SKM-1 (cell line): ENCODE measurements at regions not wholly inside any gene's neighbourhood (a gene's known extent, or its start where the extent isn't known, plus 50 kb on each side); places are given as distances from the start of the nearest gene placed in this dataset.

Experiments
- DNase-seq: peaks from one replicate; lab custom pipeline; 2025; ENCODE audit not compliant: unreplicated experiment; lab: John Stamatoyannopoulos, UW

DNA sequence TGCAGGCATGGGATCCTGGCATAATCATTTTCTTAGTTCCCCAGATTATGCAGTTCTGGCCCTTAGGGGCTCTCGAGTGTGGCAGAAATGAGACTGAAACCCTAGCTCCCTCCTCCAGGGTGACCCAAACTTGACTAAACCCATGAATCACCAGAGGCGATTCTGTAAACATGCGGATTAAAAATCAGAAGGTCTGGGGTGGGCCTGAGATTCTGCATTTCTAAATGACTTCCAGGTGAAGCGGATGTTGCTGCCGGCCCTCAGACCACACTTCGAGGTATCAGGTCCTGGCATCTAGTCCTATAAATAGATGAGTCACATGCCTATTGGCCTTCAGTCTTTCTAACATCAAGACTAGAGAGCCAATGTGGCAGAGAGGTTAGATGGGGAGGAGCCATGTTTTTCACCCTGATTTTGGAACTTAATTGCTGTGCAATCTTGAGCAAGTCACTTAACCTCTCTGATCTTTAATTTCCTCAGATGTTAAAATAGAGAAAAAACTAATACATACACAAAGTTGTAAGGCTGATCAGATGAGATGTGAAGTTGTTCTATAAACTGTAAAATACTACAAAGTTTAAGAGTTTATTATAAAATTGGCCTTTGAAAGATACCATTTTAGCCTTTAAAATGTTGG is 431.2 kb downstream of the FOXO1 start:
- DNase-seq: no peak

DNA sequence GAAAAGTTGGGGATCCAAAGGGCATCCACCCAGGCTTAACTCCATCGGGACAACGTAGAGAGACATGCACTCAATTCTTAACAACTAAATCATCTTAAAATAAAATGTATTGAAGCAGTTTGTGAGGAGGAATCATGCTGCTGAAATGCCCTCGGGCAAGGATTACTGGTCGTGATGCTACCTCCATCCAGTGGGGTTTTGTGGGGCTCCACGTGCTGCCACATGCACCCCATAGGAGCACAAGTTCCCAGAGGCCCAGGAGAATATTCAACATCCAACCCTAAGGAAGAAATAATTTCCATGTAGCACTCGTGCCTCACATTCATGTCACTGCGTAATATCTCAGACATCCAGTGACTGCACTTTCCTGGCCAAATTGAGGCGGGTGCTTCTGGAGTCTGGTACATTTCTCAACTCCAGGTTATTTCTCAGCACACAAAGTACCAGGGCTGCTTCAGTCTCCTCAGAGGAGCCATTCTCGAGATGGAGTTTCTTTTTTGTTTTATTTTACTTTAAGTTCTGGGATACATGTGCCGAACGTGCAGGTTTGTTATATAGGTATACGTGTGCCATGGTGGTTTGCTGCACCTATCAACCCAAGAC is 429.8 kb downstream of the FOXO1 start:
- no peak for DNase-seq

DNA sequence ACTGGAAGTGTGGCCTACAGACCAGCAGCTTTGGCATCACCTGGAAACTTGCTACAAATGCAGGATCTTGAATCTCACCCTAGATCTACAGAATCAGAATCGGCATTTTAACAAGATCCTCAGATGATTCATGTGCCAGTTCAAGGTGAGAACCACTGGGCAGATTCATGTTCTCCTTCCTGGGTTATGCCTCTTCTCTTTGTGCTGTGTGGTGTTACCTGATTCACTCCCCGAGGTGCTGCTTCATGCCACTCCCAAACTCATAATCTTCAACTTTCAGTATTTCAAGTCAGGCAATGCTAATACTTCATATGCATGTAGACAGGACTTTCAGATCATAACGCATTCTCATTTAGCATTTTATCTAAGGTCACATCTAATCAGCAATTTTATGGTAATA is 427.7 kb downstream of the FOXO1 start:
- no peak for DNase-seq

DNA sequence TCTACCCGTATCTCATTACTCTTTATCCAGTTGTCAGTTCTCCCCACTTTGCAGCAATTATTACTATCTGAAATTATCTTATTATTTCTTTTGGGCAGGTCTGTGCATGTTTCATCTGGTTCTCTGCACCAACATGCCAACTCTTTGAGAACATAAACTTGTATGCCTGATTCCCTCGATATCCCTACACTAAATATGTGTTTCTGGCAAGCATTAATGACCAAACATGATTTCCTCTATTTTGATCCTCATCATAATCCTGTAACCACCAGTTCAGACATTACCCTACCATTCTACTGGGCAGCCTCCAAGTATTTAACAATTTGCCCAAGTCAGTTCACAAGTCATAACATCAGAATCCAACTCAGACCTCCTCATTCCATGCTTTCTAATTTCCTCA is 426.1 kb downstream of the FOXO1 start:
- DNase-seq: no peak

DNA sequence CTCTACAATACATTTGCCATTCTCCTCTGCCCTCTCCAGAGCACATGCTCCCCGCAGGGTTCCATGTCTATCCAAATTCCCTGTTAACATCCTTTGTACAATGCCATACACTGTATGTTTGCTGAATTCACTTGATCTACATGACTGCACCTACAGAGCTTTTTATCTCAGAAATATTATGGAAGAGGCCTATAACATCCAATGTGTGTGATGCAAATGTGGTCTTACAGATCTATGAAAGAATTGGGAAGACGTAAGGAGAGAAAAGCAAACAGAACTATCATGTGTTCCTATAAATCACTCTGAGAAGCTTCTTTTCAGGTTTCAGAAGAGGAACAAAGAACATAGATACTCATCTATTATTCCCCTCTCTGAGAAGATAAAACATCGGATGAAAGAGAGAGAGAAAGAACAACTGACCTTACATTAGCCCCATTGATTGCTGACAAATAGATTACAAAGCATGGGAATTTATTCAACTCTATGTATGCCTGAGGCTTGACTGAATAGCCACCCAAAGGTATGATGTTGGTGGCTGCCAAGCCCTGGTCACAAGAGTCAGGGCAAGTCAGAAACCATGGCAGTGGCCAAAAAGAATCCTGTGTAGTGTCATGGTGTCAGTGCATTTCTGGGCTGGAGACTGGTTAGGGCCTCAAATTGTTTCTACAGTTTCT is 425.2 kb downstream of the FOXO1 start:
- no peak for DNase-seq

DNA sequence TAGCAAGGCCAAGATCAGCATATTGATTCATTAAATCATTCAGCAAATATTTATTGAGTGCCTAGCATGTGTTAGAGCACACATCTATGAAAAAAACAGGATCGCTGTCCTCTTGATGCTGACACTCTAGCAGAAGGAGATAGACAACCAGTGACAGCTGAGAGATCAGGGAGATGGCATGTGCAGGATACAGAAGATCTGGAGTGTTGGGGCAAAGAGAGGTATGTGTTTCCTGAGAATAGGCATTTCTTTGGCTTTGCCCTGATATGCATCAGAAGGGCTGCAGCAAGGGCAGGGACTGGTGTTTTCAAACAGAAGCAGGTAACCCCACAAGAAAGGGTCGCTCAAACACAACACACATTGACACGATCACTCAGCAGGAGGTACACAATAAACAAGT is 423.4 kb downstream of the FOXO1 start:
- no peak for DNase-seq

DNA sequence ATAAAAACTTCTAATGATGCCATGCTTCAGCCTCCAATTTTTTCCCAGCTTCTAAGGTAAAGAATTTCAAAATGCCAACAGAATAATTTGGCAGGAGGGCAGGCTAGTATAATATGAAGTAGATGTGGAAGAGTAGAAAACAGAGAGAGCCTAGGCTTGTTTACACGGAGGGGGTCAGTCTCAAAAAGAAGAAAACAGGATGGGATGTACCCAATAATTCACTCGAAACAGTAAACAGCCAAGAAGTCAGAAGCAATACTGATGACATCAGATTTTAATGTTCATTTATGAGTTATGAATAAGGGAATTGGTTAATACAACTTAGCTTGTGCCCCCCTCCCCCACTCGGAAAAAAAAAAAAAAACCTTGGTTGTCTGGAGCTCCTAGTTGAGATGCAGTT is 422.5 kb downstream of the FOXO1 start:
- no peak for DNase-seq

DNA sequence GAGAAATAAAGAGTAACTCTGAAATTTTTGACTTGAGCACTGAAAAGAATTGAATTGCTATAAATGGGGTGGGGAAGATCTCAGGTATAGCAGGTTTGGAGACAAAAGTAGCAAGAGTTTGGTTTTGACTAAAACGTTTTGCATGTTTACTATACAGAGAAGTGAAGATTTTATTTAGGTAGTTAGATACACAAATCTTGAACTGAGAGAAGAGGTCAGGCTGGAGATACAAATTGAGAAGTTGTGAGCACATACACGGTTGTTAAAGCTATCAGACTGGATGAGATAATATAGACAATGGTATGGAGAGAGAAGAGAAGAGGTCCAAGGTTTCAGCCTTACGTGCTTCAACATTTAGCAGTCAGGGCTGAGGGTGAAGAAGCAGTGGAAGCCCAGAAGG is 420.9 kb downstream of the FOXO1 start:
- DNase-seq: no peak

DNA sequence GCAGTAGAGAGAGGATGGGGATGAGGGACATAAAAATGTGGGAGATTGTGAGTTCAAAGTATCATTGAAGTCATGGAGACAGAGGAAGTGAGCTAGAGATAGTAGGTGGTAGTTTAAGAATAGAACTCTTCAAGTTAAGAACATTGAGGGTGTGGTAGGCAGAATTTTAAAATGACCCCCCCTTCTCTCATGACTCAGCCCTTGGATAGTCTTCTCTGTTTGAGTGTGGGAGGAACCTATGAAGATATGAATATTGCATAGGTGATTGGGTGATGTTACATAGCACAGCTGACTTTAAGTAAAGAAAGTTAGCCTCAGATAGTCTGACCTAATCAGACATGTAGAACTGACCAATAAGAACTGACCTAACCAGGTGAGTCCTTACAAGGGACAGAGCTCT is 418.6 kb downstream of the FOXO1 start:
- no peak for DNase-seq

DNA sequence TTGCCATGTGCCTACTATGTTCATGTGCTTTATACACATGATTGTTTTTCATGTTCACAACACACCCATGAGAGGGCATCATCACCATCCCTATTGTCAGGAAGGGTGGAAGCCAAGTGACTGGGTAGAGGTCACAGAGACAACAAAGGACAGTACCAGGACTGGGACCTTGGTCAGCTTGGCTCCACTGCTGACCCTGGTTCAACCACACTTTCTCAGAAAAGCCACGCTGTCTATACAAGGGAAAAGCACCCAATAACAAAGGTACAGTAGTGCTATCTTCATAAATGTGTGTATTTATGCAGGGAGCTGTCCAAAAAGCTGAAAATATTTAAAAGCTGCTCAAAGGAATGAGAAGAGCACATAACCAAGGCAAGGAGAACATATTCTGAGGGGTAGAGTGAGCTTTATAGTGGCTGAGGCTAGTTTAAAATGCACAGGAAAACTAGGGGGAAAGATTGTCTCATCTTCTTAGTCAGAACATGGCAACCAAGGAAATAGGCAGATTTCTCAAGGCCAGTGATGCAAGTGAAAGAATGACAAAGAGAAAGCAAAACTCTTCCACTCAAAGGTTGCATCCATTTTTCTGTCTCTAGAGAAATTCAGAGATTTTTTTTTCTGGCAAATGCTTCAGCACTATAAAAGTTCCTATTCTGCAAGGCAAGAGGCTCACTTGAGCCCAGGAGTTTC is 415.0 kb downstream of the FOXO1 start:
- DNase-seq: no peak

DNA sequence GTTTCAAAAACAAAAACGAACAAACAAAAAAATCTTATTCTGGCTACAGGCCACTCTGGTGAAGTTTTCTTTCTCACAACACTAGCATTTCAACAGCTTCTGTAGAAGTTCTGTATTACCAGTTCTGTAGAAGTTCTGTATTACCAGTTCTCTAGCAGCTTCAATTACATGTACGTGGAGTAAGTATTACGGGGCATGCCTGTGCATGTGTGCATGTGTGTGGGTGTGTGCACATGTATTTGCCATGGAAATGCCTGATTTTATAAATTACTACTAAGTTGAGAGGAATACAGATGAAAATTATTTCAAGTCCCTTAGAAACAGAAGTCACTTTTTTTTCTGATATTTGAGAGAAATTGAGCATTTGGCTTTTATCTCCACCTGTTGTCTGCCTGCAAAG is 414.2 kb downstream of the FOXO1 start:
- no peak for DNase-seq

DNA sequence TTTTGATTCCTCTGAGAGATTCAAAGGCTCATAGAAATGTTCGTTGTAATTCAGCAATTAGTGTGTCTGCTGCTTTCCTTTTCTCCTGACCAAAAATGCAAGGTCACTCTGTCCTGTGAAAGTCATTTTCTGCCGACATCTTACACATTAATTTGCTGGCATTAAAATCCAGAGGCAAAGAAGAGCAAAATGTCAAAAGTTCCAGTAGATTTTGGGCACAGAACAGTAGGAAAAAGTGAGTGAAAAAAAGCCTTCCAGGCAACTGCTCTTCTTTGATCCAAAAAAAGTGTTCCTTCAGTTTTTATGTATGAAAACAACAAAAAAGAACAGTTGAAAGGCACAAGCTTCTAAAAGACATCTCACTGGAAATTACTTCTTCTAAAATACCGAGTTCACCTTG is 413.8 kb downstream of the FOXO1 start:
- no peak for DNase-seq

DNA sequence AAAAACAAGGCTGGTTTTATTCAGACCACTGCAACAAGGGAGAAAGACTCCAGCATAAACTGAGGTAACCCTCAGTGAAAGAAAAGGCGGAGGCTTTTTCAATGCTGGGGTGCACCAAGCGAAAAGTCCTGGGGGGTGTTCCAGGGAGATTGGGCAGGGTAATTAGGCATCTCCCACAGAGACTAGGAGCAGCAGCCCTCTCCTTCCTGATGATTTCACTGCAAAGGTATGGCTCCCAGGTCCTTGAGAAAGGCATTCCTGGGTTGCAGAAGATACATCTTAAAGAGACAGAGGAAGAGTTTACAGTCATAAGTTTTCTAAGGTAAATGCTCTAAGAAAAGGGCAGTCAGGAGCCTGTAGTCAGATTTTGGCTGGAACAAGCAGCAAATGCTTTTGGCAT is 412.0 kb downstream of the FOXO1 start:
- no peak for DNase-seq

DNA sequence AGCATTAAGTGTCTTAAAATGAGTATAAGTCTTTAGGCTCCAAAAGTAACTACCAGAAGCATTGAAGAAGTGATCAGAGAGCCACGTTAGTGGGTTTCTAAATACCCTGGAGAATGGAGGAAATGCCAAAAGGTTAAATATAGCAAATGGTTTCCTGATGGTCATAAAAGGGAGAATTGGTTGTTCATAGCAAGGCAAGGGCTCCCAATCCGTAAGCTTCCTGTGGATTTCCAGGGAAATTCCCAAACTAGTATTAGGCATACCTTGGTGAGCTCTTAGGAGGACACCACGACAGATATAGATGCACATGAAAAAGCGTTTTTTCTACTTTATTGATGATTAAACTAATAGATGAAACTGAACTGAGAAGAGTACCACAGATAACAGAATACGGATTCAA is 410.9 kb downstream of the FOXO1 start:
- DNase-seq: no peak

DNA sequence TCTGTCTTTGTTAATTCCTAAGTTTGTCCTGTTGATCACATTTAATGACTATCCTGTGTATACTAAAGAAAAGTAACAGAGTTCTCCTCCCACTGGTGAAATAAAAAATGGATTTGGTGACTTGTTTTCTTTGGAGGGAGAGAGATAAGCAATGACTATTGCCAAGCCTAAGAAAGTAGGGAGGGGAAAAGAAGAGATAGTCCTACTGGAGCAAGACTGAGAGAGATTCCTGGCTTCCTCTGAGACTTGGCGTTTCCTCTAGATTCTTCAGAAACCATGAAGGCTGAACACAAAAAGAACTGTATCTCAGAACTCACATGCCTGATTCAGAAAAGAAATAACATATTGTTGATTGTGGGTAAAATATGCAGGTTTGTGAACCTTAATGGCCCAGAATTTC is 406.5 kb downstream of the FOXO1 start:
- no peak for DNase-seq

DNA sequence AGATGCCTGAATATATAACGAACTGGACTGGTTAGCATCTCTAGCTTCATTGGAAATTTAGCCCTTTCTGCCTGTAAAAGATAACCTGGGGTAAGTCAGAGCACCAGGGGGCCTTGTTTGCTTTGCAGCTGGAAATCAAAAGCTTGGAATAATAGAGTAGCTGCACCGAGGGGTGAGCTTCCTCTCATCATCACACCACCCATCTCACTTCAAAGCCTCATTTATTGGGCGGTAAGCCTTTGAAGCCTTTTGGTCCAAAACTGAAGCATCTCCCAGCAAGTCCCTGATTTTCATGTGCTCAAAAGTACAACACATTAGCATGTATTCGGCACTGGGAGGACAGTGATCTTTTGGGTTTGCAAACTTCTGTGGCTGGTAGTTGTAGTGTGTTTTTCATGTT is 405.1 kb downstream of the FOXO1 start:
- DNase-seq: no peak

DNA sequence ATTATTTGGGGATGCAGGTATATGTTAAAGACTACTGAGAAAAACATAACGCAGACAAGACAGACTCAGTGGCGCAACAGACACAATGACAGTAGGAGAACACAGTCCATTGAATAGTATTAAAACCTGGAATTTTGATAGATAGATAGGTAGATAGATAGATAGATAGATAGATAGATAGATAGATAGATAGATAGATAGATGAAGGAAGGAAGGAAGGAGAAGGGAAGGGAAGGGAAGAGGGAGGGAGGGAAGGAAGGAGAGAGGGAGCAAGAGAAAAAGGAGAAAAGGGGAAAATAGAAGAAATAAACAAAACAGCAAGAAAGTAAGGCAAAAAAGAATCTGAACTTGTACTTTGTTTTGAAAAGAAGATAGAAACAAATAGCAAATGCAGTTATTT is 404.5 kb downstream of the FOXO1 start:
- no peak for DNase-seq

DNA sequence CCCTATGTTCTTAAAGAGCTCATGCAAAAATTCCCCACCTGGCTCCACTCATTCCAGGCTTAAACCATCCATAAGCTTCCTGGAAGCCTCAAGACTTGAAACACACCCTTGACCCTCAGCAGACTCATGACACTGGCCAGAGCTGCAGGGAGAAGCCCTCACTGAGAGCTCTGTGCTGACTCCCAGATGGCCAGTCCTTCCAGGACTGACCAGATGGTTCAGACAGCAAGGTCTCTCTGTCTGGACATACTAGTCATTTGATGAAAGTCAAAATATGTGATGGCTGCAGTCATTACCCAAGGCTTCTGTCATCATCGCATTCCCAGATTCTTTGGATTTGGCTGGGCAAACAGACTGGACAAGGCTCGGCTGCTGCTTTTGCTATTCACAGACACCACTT is 397.4 kb downstream of the FOXO1 start:
- DNase-seq: no peak

DNA sequence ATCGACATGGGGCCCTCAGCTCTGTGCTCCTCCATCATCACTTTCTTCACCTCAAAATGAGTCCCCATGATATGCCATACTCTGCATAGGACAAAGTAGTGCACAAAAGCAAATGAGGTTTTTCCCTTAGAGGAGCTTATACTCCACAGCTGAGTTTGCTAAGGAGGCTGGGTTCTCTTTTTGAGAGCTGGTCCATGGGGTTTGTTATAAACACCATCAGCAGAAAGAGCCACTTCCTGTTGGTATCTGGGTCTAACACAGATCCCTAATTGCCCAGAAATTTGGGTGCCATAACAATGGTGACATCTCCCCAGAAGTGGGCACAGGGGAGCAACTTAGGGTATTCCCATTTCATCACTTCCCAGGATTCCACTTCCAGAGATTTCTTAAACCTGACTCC is 395.7 kb downstream of the FOXO1 start:
- DNase-seq: no peak

DNA sequence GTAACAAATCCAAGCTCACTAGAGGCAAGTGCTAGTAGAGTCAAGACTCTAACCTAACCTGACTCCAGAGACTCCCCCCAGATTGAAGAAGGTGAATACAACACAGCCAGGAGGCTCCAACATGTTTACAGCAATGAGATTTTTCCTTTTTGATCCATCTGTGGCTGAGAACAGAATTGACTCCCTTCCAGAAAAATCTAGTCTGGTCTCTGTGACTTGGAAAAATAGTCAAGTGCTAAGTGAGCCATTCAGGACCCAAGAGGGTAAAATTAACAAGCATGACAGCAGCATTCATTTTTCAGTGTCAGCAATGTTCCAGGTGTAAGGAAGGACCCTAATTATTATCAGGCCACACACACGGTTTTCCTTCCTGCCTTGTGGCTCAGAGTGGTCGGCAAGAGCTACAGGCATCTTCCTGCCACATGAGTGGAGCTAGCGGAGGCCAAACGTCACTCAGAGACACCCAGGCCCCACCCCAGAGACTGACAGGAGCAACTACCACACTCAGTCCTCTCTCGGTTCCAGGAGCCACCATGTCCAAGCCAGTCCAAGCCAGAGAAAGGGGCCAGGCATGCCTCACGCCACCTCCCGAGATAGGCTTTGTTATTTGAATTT is 395.1 kb downstream of the FOXO1 start:
- DNase-seq: no peak

DNA sequence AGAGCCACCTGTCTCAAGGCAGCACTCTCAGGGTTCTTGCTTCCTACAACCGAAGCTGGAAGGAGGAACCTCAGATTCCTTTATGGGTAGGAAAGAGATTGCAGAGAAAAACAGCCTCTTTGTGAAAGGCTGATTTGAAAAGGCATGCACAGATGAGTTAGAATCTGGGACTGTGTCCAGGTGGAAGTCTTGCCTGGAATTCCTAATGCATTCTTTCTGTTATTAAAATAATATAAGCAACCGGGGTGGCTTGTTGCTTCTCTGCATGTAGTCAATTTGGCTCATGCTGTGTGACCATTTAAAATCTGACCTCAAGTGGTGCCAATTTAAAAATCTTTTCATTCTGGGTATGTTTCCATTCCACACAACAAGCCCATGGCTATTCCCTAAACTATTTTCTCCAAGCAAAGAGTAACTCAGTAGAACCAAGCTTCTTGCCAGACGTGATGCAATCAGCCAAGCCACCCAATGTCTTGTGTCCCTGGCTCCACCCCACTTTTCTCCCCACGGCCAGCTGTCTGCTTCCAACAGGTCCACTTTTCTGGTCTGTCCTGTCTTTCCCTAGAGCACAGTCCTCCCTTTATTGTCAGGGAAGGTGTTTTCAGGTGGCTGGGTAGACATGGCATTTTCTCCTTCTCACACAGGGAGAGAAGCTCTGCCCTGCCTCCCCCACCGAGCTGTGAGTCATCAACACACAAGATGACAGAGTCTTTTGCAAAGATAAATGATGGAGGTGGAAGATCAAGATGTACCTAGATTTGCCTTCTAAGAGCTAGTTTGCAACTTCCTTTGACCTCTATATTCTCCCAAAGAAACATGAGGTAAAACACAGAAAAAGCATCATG is 394.3 kb downstream of the FOXO1 start:
- no peak for DNase-seq
